ENCODE measurements at regions not wholly inside any gene's neighbourhood (a gene's known extent, or its start where the extent isn't known, plus 50 kb on each side); places are given as distances from the start of the nearest gene placed in this dataset.
A peak's percentile ranks its signal among the peaks of the same experiment; 100 is the strongest.

DNA sequence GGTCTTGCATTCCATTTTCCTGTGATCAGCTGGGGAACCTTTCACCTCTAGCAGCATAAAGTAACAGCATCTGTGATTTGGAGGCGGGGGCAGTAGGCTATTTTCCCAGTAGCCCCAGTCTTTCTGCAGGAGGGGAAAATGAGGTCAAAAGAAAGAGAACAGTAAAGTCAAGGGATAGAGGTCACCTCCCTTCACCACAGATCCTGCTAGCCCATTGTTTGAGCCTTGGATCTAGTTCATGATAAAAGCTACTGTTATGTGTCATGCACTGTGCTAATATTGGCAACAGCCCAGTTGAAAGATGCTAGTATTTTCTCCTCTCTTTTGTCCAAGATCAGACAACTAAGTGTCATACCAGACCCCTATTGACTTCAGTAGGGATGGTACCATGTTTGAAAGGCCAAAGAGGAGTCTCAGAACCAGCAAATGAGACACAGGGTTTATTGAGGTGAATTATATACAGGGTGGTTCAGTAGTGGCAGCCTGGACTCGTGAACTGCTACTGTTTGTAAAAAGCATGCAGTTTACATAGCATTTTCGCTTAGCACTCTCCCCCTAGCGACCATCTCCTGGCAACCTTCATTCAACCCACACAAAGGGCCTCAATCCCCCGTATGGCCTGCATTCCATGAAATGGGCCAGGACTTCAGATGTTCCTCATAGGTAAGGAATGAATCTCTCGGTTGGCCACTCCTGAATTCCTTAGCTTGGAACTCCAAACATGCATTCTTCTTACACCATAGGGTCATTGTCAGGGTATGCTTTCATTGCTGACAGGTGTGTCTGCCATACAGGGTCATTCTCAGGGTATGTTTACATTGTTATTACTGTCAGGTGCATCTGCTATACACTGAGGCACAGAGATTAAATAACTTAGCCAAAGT lies 170.0 kb upstream of the FRMPD4 start:
- H2BK120ac ChIP-seq (ENCODE audit: low read depth, low read length): no peak overlapping the region
- H3K27me3 ChIP-seq (ENCODE audit: control insufficient read depth, insufficient read depth, low read length): no peaks in the 10 kb centered on the region
- H3K9me3 ChIP-seq (ENCODE audit: control insufficient read depth, insufficient read depth, low read length): no peaks in the 10 kb centered on the region
- peaks cover 6% of the 10 kb centered on the region; the same call in 1 of the 2 replicates for H3K4me1 ChIP-seq (ENCODE audit: control insufficient read depth, insufficient read depth, low read length)
- no peak overlapping the region for H4K91ac ChIP-seq (ENCODE audit: insufficient read depth, low read depth, low read length)
- H3K4ac ChIP-seq (ENCODE audit: low read depth, low read length): no peak overlapping the region
- no peak overlapping the region for H2AK5ac ChIP-seq (ENCODE audit: low read depth, low read length)
- H2BK20ac ChIP-seq (ENCODE audit: low read depth, low read length): no peak overlapping the region
- no peaks in the 10 kb centered on the region for H3K79me1 ChIP-seq (ENCODE audit: low read depth in 1 of 2, low read length in 2 of 2)
- TF ChIP-seq RAD21 (IDR thresholded peaks at IDR 0.05; ENCODE audit: low read length) (no peak), SMC3 (IDR thresholded peaks at IDR 0.05; ENCODE audit: low read depth, low read length) (no peak), MAZ (IDR thresholded peaks at IDR 0.05; ENCODE audit: borderline replicate concordance, low read depth, low read length) (no peak), MAFK (IDR thresholded peaks at IDR 0.05; ENCODE audit: low read depth, low read length) (no peak), CHD1 (IDR thresholded peaks at IDR 0.05; ENCODE audit: low read depth, low read length) (no peak), RFX5 (IDR thresholded peaks at IDR 0.05; ENCODE audit: low read depth, low read length) (no peak), POLR2A (IDR thresholded peaks at IDR 0.05; ENCODE audit: low read depth, low read length) (no peak), FOS (IDR thresholded peaks at IDR 0.05; ENCODE audit: low read depth, low read length) (no peak), BHLHE40 (IDR thresholded peaks at IDR 0.05; ENCODE audit: low read depth, low read length) (no peak), RCOR1 (IDR thresholded peaks at IDR 0.05; ENCODE audit: insufficient replicate concordance, low read length) (no peak)
- TF ChIP-seq, protein P1, sequence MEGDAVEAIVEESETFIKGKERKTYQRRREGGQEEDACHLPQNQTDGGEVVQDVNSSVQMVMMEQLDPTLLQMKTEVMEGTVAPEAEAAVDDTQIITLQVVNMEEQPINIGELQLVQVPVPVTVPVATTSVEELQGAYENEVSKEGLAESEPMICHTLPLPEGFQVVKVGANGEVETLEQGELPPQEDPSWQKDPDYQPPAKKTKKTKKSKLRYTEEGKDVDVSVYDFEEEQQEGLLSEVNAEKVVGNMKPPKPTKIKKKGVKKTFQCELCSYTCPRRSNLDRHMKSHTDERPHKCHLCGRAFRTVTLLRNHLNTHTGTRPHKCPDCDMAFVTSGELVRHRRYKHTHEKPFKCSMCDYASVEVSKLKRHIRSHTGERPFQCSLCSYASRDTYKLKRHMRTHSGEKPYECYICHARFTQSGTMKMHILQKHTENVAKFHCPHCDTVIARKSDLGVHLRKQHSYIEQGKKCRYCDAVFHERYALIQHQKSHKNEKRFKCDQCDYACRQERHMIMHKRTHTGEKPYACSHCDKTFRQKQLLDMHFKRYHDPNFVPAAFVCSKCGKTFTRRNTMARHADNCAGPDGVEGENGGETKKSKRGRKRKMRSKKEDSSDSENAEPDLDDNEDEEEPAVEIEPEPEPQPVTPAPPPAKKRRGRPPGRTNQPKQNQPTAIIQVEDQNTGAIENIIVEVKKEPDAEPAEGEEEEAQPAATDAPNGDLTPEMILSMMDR (conservative IDR thresholded peaks at IDR 0.05; ENCODE audit: low read depth, low read length): no peak
- TF ChIP-seq, protein P2, sequence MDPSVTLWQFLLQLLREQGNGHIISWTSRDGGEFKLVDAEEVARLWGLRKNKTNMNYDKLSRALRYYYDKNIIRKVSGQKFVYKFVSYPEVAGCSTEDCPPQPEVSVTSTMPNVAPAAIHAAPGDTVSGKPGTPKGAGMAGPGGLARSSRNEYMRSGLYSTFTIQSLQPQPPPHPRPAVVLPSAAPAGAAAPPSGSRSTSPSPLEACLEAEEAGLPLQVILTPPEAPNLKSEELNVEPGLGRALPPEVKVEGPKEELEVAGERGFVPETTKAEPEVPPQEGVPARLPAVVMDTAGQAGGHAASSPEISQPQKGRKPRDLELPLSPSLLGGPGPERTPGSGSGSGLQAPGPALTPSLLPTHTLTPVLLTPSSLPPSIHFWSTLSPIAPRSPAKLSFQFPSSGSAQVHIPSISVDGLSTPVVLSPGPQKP (IDR thresholded peaks at IDR 0.05; ENCODE audit: borderline replicate concordance, low read depth, low read length): no peak
- TF ChIP-seq, protein P3, sequence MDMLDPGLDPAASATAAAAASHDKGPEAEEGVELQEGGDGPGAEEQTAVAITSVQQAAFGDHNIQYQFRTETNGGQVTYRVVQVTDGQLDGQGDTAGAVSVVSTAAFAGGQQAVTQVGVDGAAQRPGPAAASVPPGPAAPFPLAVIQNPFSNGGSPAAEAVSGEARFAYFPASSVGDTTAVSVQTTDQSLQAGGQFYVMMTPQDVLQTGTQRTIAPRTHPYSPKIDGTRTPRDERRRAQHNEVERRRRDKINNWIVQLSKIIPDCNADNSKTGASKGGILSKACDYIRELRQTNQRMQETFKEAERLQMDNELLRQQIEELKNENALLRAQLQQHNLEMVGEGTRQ (IDR thresholded peaks at IDR 0.05; ENCODE audit: low read depth, low read length): no peak
- H2AFZ ChIP-seq (replicated peaks; ENCODE audit: low read length, poor library complexity): no peak overlapping the region
- ATAC-seq (ENCODE audit: low read depth) (no peak), DNase-seq (peak; percentile 21)
- no peak overlapping the region for H4K5ac ChIP-seq (ENCODE audit: low read depth, low read length)
- no peak overlapping the region for H3K23ac ChIP-seq (ENCODE audit: low read depth, low read length)
- peak overlapping the region; percentile 33; the same call in 1 of the 2 replicates for H3K18ac ChIP-seq (ENCODE audit: low read depth, low read length)
- CTCF ChIA-PET: interaction anchor here (0.5 to 1.4 kb wide), 3 partner anchors 11 to 106 kb away, joined by 3 to 4 read pairs (median 4); no protein-coding TSS in a partner anchor
- no peaks in the 10 kb centered on the region for H3K9me1 ChIP-seq (ENCODE audit: insufficient read depth, low read length)
- intact Hi-C loops (cut with micrococcal nuclease): no loop called here
- no peak overlapping the region for H3K4me3 ChIP-seq (ENCODE audit: insufficient read depth, low read depth, low read length)
- no peak overlapping the region for H3K9ac ChIP-seq (ENCODE audit: low read depth, low read length)
- no peak overlapping the region for H2BK5ac ChIP-seq (ENCODE audit: low read depth, low read length, poor library complexity, severe bottlenecking)
- no peak overlapping the region for H3K56ac ChIP-seq (ENCODE audit: extremely low read depth, insufficient read depth, low read length)
- H4K8ac ChIP-seq (ENCODE audit: low read depth in 2 of 2, low read length in 2 of 2): no peak overlapping the region
- no TSS peak for BruUV-seq (replicated peaks)
- H3K4me2 ChIP-seq (ENCODE audit: low read depth, low read length): no peak overlapping the region
- in situ Hi-C loops (cut with MboI; ENCODE audit: low sequenced_read_pairs): no loop called here
- no CpG with 5 or more reads among the region's 6 CpGs for WGBS, 2 experiments (ENCODE audit: extremely low coverage in 2 of 2, insufficient read length in 1 of 2)
- dilution Hi-C loops (cut with HindIII; ENCODE audit: low sequenced_read_pairs, unreplicated experiment): no loop called here
- no peaks in the 10 kb centered on the region for H4K20me1 ChIP-seq (ENCODE audit: insufficient read depth, low read length)
- H3K36me3 ChIP-seq (ENCODE audit: control insufficient read depth, insufficient read depth, low read length): no peaks in the 10 kb centered on the region
- POLR2A ChIA-PET (ENCODE audit: unreplicated experiment): interaction anchor here (0.6 kb wide), 1 partner anchor 1647 kb away, joined by 9 read pairs; no protein-coding TSS in a partner anchor
- H3K14ac ChIP-seq (replicated peaks; ENCODE audit: low read depth, low read length): no peak overlapping the region
- no peak overlapping the region for H2AK9ac ChIP-seq (replicated peaks; ENCODE audit: low read depth, low read length, poor library complexity)
- H2BK15ac ChIP-seq (ENCODE audit: low read depth, low read length): no peak overlapping the region
- H3K27ac ChIP-seq (ENCODE audit: insufficient read depth, low read length): no peak overlapping the region

Measured in IMR-90 (cell line).